HG03432 (cell line): ENCODE measurements at regions not wholly inside any gene's neighbourhood (a gene's known extent, or its start where the extent isn't known, plus 50 kb on each side); places are given as distances from the start of the nearest gene placed in this dataset.

Experiments
- ATAC-seq: cut with Tn5 transposase; IDR thresholded peaks from one replicate; pipeline ENCODE4 v1.9.1; 2021; ENCODE audit warnings: mild to moderate bottlenecking, moderate library complexity; ENCODE audit not compliant: unreplicated experiment

- no peak for ATAC-seq
Observed at GRCh38 chr2:129242269-129242668, 737.2 kb upstream of the RAB6C start.

GRCh38 chr2:129247751-129248150 lies 731.7 kb upstream of the RAB6C start:
- ATAC-seq: no peak

- no peak for ATAC-seq
Observed at GRCh38 chr2:129248198-129248597, 731.3 kb upstream of the RAB6C start.

- no peak for ATAC-seq
Observed at GRCh38 chr2:129252781-129253460, 726.5 kb upstream of the RAB6C start.

- no peak for ATAC-seq
Observed at GRCh38 chr2:129253461-129253812, 726.0 kb upstream of the RAB6C start.

GRCh38 chr2:129254718-129255117 lies 724.7 kb upstream of the RAB6C start:
- ATAC-seq: no peak

- ATAC-seq: no peak
Observed at GRCh38 chr2:129255610-129256313, 723.7 kb upstream of the RAB6C start.

GRCh38 chr2:129256642-129257041 lies 722.8 kb upstream of the RAB6C start:
- no peak for ATAC-seq

- ATAC-seq: no peak
Observed at GRCh38 chr2:129262934-129263333, 716.5 kb upstream of the RAB6C start.

- no peak for ATAC-seq
Observed at GRCh38 chr2:129263939-129264338, 715.5 kb upstream of the RAB6C start.

GRCh38 chr2:129267559-129267958 lies 711.9 kb upstream of the RAB6C start:
- no peak for ATAC-seq

GRCh38 chr2:129273266-129274037 lies 706.0 kb upstream of the RAB6C start:
- ATAC-seq: no peak

- ATAC-seq: no peak
Observed at GRCh38 chr2:129274038-129274415, 705.4 kb upstream of the RAB6C start.

- ATAC-seq: no peak
Observed at GRCh38 chr2:129274918-129275317, 704.5 kb upstream of the RAB6C start.

- no peak for ATAC-seq
Observed at GRCh38 chr2:129275706-129276105, 703.8 kb upstream of the RAB6C start.

- ATAC-seq: no peak
Observed at GRCh38 chr2:129276978-129277584, 702.4 kb upstream of the RAB6C start.

- ATAC-seq: no peak
Observed at GRCh38 chr2:129277585-129277981, 701.9 kb upstream of the RAB6C start.

- no peak for ATAC-seq
Observed at GRCh38 chr2:129281791-129282530, 697.5 kb upstream of the RAB6C start.

- no peak for ATAC-seq
Observed at GRCh38 chr2:129285012-129285411, 694.5 kb upstream of the RAB6C start.

GRCh38 chr2:129293326-129293725 lies 686.1 kb upstream of the RAB6C start:
- no peak for ATAC-seq

- no peak for ATAC-seq
Observed at GRCh38 chr2:129296396-129296795, 683.1 kb upstream of the RAB6C start.
